ENCODE measurements at regions not wholly inside any gene's neighbourhood (a gene's known extent, or its start where the extent isn't known, plus 50 kb on each side); places are given as distances from the start of the nearest gene placed in this dataset.

GRCh38 chr1:163876546-163876945 is 554.8 kb downstream of the NUF2 start:
- DNase-seq (ENCODE audit: low read depth) = no peak
- no peak overlapping the region for H3K4me3 ChIP-seq (ENCODE audit: control insufficient read depth, low read depth, low read length)
- TF ChIP-seq CTCF (conservative IDR thresholded peaks at IDR 0.05; ENCODE audit: control insufficient read depth, insufficient read depth, low read depth, low read length) = no peak

- TF ChIP-seq CTCF (conservative IDR thresholded peaks at IDR 0.05; ENCODE audit: control insufficient read depth, insufficient read depth, low read depth, low read length) = no peak
- H3K4me3 ChIP-seq (ENCODE audit: control insufficient read depth, low read depth, low read length) = no peak overlapping the region
- peak; percentile 90 for DNase-seq (ENCODE audit: low read depth)
Observed at GRCh38 chr1:163877016-163877415, 555.3 kb downstream of the NUF2 start.

- no peak for DNase-seq (ENCODE audit: low read depth)
- H3K4me3 ChIP-seq (ENCODE audit: control insufficient read depth, low read depth, low read length) = no peak overlapping the region
- TF ChIP-seq CTCF (conservative IDR thresholded peaks at IDR 0.05; ENCODE audit: control insufficient read depth, insufficient read depth, low read depth, low read length) = no peak
Observed at GRCh38 chr1:163885510-163885909, 563.8 kb downstream of the NUF2 start.

GRCh38 chr1:163896001-163896400 is 574.2 kb downstream of the NUF2 start:
- no peak overlapping the region for H3K4me3 ChIP-seq (ENCODE audit: control insufficient read depth, low read depth, low read length)
- no peak for TF ChIP-seq CTCF (conservative IDR thresholded peaks at IDR 0.05; ENCODE audit: control insufficient read depth, insufficient read depth, low read depth, low read length)
- peak; percentile 62 for DNase-seq (ENCODE audit: low read depth)

GRCh38 chr1:163897412-163898155 is 575.8 kb downstream of the NUF2 start:
- TF ChIP-seq CTCF (conservative IDR thresholded peaks at IDR 0.05; ENCODE audit: control insufficient read depth, insufficient read depth, low read depth, low read length) = no peak
- DNase-seq (ENCODE audit: low read depth) = peak; percentile 99
- H3K4me3 ChIP-seq (ENCODE audit: control insufficient read depth, low read depth, low read length) = no peak overlapping the region

GRCh38 chr1:163906283-163906682 is 584.5 kb downstream of the NUF2 start:
- DNase-seq (ENCODE audit: low read depth) = no peak
- no peak overlapping the region for H3K4me3 ChIP-seq (ENCODE audit: control insufficient read depth, low read depth, low read length)
- no peak for TF ChIP-seq CTCF (conservative IDR thresholded peaks at IDR 0.05; ENCODE audit: control insufficient read depth, insufficient read depth, low read depth, low read length)

Data from fibroblast of mammary gland (primary cell).